Smooth muscle cell (in vitro differentiated cells): ENCODE measurements at regions not wholly inside any gene's neighbourhood (a gene's known extent, or its start where the extent isn't known, plus 50 kb on each side); places are given as distances from the start of the nearest gene placed in this dataset.

ENCODE experiments used
- DNase-seq: peaks from one replicate; lab custom pipeline; 2025; ENCODE audit not compliant: unreplicated experiment; lab: John Stamatoyannopoulos, UW
- H2AFZ ChIP-seq: fragments of 200-600 bp; sonication (generic); 2 replicates; pipeline ENCODE4 v1.6.0; 2016; ENCODE audit warnings: antibody characterized with exemption, low read depth, mild to moderate bottlenecking
- H3F3A ChIP-seq: fragments of 200-600 bp; sonication (generic); 2 replicates; pipeline ENCODE4 v1.6.0; 2017; ENCODE audit warnings: antibody characterized with exemption, low read depth
- H3K27ac ChIP-seq: fragments of 200-600 bp; sonication (generic); 2 replicates; pipeline ENCODE4 v1.5.1; 2016; ENCODE audit warnings: low read depth, mild to moderate bottlenecking
- H3K27me3 ChIP-seq: fragments of 200-600 bp; sonication (generic); 2 replicates; pipeline ENCODE4 v1.6.1; 2016; ENCODE audit warnings: low read depth, mild to moderate bottlenecking
- H3K36me3 ChIP-seq: fragments of 200-600 bp; sonication (generic); 2 replicates; pipeline ENCODE4 v1.5.1; 2016; ENCODE audit warnings: low read depth
- H3K4me1 ChIP-seq: fragments of 200-600 bp; sonication (generic); 2 replicates; pipeline ENCODE4 v1.5.1; 2016; ENCODE audit warnings: low read depth
- H3K4me2 ChIP-seq: fragments of 200-600 bp; sonication (generic); 2 replicates; pipeline ENCODE4 v1.6.0; 2016; ENCODE audit warnings: mild to moderate bottlenecking
- H3K4me3 ChIP-seq: fragments of 200-600 bp; sonication (generic); 2 replicates; pipeline ENCODE4 v1.5.1; 2016; ENCODE audit warnings: mild to moderate bottlenecking
- H3K79me2 ChIP-seq: fragments of 200-600 bp; sonication (generic); 2 replicates; pipeline ENCODE4 v1.6.0; 2016; ENCODE audit warnings: low read depth, mild to moderate bottlenecking
- H3K9ac ChIP-seq: fragments of 200-600 bp; sonication (generic); 2 replicates; pipeline ENCODE4 v1.6.0; 2016; ENCODE audit warnings: low read depth
- H3K9me3 ChIP-seq: fragments of 200-600 bp; sonication (generic); replicated peaks from 2 replicates; pipeline ENCODE4 v1.5.1; 2016; ENCODE audit warnings: low read depth
- H4K20me1 ChIP-seq: fragments of 200-600 bp; sonication (generic); 2 replicates; pipeline ENCODE4 v1.6.0; 2016; ENCODE audit warnings: low read depth
- CTCF ChIP-seq: fragments of 200-600 bp; sonication (generic); IDR thresholded peaks from 2 replicates; pipeline ENCODE4 v1.5.1; 2017; ENCODE audit warnings: borderline replicate concordance, mild to moderate bottlenecking, antibody characterized with exemption; ENCODE audit not compliant: insufficient read depth, poor library complexity, severe bottlenecking
- whole genome bisulfite sequencing: methylation state at CpG from one replicate; pipeline ENCODE4 v1.1.7; 2016; ENCODE audit warnings: low lambda C conversion rate; 5-methylcytosine and 5-hydroxymethylcytosine counted together

- Histone ChIP-seq H3K27ac (no peak overlapping the region), H3K4me1 (no peaks in the 10 kb centered on the region), H3K27me3 (no peaks in the 10 kb centered on the region), H3K79me2 (no peaks in the 10 kb centered on the region), H3K4me3 (no peak overlapping the region), H4K20me1 (no peaks in the 10 kb centered on the region), H3K4me2 (no peak overlapping the region), H3K9me3 (no peaks in the 10 kb centered on the region), H3K36me3 (no peaks in the 10 kb centered on the region), H3K9ac (no peak overlapping the region), H2AFZ (no peak overlapping the region), H3F3A (no peaks in the 10 kb centered on the region)
- no peak for DNase-seq
- TF ChIP-seq CTCF: no peak
Observed at GRCh38 chr3:102269406-102269805, 165.4 kb upstream of the ZPLD1 start.

DNA sequence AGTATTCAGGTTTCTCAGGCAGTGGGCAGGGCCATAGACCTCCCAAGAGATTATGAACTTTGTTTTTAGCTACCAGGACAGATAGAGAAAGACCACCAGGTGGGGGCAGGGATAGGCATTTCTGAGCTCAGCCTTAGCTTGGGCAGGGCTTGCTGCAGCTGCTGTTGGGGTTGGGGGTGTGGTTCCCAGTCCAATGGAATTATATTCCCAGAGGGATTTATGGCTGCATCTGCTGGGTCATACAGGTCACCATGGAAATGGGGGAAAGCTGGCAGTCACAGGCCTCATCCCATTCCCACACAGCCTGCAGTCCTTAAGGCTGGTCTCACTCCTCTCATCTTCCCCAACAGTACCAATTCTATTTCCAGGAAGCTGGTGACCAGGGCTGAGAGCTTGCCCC, 144.6 kb upstream of the ZPLD1 start:
- Histone ChIP-seq H3K27ac (no peak overlapping the region), H3K36me3 (no peaks in the 10 kb centered on the region), H4K20me1 (no peaks in the 10 kb centered on the region), H3K4me1 (no peaks in the 10 kb centered on the region), H3K4me2 (no peak overlapping the region), H3K4me3 (no peak overlapping the region), H3K79me2 (no peaks in the 10 kb centered on the region), H3K27me3 (no peaks in the 10 kb centered on the region), H3F3A (no peaks in the 10 kb centered on the region), H2AFZ (no peak overlapping the region), H3K9me3 (no peaks in the 10 kb centered on the region), H3K9ac (no peak overlapping the region)
- TF ChIP-seq CTCF: no peak
- no peak for DNase-seq

DNA sequence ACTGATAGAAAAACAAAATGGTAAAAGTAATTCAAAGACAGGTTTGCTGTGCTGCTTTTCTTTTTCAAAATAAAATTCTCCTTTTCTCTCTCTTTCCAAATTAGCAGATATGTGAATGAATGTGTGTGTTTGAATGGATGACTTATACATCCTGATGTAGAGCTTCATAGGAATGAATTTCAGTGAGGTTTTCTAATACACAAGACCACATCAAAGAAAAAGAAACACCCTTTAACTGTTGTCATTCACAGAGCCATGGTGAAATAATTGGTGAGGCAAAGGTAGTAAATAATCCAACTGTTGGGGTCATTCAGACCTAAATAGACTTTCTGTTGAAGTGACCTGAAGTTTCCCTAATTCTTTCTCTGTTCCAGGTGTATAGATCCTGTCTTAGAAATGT, 139.1 kb upstream of the ZPLD1 start:
- no peak overlapping the region for H3K27ac ChIP-seq
- H3K9me3 ChIP-seq: no peaks in the 10 kb centered on the region
- H3K4me2 ChIP-seq: no peak overlapping the region
- H4K20me1 ChIP-seq: no peaks in the 10 kb centered on the region
- H3K79me2 ChIP-seq: no peaks in the 10 kb centered on the region
- no peaks in the 10 kb centered on the region for H3K4me1 ChIP-seq
- no peak overlapping the region for H2AFZ ChIP-seq
- no peak overlapping the region for H3K4me3 ChIP-seq
- H3K27me3 ChIP-seq: no peaks in the 10 kb centered on the region
- H3F3A ChIP-seq: no peaks in the 10 kb centered on the region
- no peak overlapping the region for H3K9ac ChIP-seq
- H3K36me3 ChIP-seq: no peaks in the 10 kb centered on the region
- no peak for DNase-seq
- no peak for TF ChIP-seq CTCF

DNA sequence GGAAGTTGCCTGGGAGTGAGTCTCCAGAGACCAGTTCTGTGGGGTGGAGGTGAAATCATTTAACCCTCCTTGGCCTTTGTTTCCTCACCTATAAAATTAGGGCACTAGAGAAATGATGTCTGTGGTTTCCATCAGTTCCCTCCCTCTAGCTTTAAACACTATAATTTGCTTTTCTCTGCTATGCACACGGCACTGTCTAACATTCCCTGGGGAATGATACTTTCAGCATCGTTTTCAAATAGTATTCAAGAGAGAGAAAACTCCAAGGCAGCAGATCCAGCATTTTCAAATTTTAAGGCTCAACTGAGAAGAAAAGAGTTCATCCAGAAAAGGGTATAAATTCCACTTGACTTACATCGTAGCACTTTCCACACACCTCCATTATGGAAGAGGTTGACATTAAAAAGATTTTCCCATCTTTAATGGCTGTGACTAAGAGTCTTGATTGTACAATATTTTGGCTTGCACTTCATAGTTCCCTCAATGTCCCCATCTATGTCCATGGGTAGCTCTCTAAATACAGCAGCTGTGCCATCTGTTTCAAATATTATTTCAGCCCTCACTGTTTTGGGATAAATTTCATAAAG, 137.7 kb upstream of the ZPLD1 start:
- Histone ChIP-seq H3K9me3 (no peaks in the 10 kb centered on the region), H3K36me3 (no peaks in the 10 kb centered on the region), H2AFZ (no peak overlapping the region), H4K20me1 (no peaks in the 10 kb centered on the region), H3K4me2 (no peak overlapping the region), H3K27ac (peak overlapping the region; percentile 91), H3K9ac (no peak overlapping the region), H3K27me3 (no peaks in the 10 kb centered on the region), H3F3A (no peaks in the 10 kb centered on the region), H3K4me3 (no peak overlapping the region), H3K4me1 (no peaks in the 10 kb centered on the region), H3K79me2 (no peaks in the 10 kb centered on the region)
- TF ChIP-seq CTCF: no peak
- DNase-seq: no peak
- WGBS: 75% methylated on average over 3 of the region's 3 CpGs
